Cerebellar nuclear complex (tissue), 1 donor: ENCODE measurements at regions not wholly inside any gene's neighbourhood (a gene's known extent, or its start where the extent isn't known, plus 50 kb on each side); places are given as distances from the start of the nearest gene placed in this dataset.
"Not testable (repeated sequence)": the region's sequence is repeated elsewhere in the genome, so short reads cannot be mapped to it uniquely, and the experiment has no call there.

ENCODE experiments used
- DNase-seq, 2 experiments: peaks; one replicate each; lab custom pipeline; 2025; lab: John Stamatoyannopoulos, UW

DNA sequence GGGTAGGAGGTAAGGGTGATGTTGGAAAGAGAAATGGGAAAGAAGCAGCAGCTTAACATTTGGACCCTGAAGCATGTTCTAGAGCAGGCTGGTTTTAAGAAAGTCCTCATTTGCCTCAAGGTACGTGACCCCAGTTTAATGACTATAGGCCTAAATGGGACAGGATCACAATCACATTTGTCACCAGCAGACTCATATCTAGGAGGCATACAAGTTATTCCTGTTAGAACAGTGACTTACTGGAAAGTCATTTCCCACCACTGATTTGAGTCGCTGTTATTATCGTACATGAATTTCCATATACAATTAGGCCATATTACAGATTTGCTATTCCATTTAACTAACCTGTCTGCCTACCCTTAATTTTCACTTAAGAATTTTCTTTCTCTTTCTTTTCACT, 326.1 kb downstream of the DAD1 start:
- DNase-seq, result no peak

GRCh38 chr14:22255017-22255950, 333.7 kb downstream of the DAD1 start:
- no peak for DNase-seq

GRCh38 chr14:22252686-22253085, 336.3 kb downstream of the DAD1 start:
- DNase-seq, result no peak

- no peak for DNase-seq
Observed at GRCh38 chr14:22251090-22251489, 337.9 kb downstream of the DAD1 start.

DNA sequence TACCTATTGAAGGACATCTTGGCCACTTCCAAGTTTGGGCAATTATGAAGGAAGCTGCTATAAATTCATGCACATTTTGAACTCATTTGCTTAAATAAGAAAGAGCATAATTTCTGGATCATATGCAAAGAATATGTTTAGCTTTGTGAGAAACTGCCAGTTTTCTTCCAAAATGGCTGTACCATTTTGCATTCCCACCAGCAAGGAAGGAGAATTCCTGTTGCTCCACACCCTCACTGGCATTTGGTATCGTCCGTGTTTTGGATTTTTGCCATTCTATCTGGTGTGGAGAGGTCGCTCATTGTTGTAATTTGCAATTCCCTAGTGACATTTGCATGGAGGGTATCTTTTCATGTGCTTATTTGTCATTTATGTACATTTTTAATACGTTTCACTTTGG, 339.3 kb downstream of the DAD1 start:
- DNase-seq, result no peak

- no peak for DNase-seq
Observed at GRCh38 chr14:22243971-22244581, 344.9 kb downstream of the DAD1 start.

GRCh38 chr14:22238320-22238719, 350.7 kb downstream of the DAD1 start:
- DNase-seq, result not testable (repeated sequence)

GRCh38 chr14:22233377-22233776, 355.6 kb downstream of the DAD1 start:
- no peak for DNase-seq

DNA sequence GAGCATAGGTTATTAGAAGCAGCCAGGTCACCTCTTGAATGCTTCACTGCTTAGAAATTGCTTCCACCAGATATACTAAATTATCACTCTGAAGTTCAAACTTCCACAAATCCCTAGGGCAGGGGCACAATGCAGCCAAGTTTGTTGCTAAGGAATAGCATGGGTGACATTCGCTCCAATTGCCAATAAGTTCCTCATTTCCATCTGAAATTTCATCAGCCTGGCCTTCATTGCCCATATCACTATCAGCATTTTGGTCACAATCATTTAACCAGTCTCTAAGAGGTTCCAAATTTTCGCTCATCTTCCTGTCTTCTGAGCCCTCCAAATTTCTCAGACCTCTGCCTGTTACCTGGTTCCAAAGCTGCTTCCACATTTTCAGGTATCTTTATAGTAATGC, 356.1 kb downstream of the DAD1 start:
- no peak for DNase-seq

DNA sequence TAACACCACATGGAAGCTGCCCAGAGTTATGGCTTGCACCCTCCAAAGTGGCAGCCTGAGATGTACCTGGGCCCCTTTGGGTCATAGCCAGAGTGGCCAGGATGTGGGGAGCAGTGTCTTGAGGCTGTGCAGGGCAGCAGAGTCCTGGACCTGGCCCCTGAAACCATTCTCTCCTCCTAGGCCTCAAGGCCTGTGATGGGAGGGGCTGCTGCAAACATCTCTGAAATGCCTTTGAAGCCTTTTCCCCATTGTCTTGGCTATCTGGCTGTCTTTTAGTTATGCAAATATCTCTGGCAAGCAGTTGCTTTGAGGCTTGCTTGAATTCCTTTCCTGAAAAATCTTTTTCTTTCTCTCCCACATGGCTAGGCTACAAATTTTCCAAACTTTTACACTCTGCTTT, 356.5 kb downstream of the DAD1 start:
- DNase-seq, result no peak

DNA sequence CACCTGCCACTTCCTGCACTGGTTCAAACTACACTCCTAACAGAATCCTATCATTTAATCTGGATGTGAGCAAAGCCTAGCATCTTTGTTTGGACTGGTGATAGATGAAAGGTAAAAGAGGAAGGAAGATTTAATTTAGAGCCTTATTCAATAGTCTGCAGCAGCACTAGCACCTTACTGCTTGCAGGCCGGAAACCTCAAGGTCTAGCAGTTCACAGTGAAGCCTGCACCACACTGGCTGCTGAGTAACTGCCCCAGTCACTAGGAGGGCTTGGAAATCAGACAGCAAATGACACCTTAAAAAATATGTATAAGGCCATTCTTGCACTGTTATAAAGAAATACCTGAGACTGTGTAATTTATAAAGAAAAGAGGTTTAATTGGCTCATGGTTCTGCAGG, 358.0 kb downstream of the DAD1 start:
- DNase-seq, result no peak

DNA sequence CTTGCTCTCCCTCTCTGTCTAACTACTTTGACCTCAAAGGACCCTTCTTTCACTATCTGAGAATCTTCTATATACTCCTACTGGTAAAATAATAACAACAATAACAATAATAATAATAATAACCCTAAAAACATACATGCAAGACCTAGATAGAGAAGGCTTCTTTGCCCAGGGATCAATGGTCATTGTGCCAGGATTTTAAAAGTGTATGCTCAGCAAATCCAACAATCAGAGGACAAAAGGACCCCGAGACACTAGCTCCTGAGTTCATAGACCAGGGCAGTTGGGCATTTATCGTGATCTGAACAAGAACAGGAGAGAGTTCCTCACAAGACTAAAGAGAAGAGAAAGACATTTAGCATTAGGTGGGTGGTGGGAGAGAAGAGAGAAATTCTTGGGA, 358.5 kb downstream of the DAD1 start:
- DNase-seq, result no peak

GRCh38 chr14:22227084-22227483, 361.9 kb downstream of the DAD1 start:
- DNase-seq, result no peak

DNA sequence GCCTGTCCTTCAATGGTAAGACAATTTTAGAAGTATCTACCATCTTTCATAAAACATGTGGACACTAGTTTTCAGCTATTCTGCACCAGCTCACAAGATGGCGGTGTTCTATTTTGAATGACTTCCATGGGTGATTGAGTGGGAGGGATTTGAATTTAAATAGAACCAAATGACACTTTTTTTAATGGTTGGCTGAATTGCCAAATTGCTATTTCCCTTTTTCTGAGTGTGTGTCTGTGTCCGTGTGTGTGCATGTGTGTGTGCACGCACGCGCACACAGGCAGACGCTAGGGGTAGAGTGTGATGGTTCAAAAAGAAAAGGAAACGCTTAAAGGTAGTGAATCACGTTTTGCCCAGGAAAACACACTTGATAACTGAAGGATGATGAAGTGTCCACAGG, 362.6 kb downstream of the DAD1 start:
- DNase-seq, result no peak

GRCh38 chr14:22225516-22226140, 363.4 kb downstream of the DAD1 start:
- DNase-seq, result no peak

DNA sequence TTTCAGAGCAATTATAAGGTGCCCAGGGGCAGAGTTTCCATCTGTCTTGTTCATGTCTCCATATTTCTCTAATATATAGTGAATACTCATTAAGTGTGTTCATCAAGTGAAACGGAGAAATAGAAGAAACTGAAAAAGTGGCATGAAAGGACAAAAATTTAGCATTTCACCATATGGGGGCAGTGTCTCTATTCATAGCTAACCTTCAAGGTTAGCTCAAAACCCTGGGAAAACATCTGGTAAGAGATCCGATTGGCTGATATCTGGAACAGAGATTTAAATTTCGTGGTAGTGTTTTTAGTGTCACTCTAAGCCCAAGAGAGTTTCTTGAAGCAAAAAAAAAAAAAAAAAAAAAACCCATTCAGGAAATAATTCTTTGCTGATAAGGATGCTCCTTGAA, 367.5 kb downstream of the DAD1 start:
- DNase-seq, result no peak

DNA sequence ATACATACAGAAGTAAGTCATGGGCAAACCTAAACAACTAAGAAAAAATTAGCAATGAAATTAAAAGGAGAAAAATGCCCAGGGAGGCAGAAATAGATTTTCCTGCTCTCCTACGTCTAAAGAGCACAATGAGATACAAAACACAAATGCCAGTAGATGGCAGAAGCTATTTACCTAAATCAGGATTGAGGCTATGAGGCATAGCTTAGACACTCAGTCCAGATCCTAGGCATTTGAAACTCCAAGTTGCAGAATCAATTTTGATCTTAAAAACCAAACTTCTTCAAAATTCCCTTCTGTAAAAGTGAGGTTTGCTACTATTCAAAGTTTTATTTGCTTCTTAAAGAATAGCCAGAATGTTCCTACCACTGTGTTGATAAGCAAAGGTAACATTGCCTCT, 368.6 kb downstream of the DAD1 start:
- DNase-seq, result no peak

DNA sequence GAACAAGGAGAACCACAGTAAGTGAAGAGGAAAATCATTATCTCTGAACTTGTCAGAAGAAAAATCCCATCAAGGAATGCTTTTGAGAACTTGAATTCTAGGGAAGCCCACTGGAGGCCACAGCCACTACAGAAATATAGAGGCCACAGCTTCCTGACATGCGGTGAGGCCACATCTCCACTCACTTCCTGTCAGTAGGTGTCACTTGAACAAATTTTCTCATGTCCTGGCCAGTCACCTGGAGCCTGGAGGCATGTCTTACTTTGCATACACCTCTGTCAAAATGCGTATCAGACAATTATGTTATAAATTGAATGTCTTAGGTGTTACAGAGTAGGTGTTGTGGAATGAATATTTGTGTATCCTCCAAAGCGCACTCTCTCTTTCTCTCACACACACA, 370.3 kb downstream of the DAD1 start:
- DNase-seq, result no peak

DNA sequence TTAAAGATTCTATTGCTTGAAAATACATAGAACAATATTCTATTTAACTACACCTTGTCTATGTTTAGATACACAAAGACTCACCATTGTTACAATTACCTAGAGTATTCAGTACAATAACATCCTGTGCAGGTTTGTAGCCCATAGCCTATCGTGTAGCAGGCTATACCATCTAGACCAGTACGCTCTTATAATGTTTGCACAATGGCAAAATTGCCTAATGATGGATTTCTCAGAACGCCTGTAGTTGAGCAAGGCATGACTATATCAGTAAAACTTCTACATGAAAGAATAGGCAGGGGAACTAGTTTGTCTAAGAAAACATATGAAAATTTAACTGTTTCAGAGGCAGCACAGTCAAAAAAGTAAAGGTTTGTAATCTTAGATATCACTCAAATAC, 375.9 kb downstream of the DAD1 start:
- no peak for DNase-seq

DNA sequence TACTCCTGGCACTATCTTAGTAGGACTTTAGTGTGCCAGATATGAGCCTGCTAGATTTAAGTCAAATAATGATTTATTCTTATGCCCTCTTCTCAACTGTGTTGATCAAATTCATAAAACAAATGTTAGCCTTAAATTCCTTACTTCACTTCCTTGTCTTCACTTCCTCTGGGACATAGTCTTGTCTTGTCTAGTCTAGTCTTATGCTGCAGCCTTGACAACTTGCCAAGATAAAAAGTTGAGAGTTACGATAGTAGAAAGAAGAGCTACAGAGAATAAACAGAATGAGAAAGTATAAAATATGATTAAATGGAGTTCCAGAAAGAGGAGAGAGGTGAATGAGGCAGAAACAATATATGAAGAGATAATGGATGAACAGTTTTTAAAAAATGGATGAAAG, 378.1 kb downstream of the DAD1 start:
- DNase-seq, result no peak

- no peak for DNase-seq
Observed at GRCh38 chr14:22210026-22210425, 379.0 kb downstream of the DAD1 start.

- no peak for DNase-seq
Observed at GRCh38 chr14:22203036-22203435, 386.0 kb downstream of the DAD1 start.

DNA sequence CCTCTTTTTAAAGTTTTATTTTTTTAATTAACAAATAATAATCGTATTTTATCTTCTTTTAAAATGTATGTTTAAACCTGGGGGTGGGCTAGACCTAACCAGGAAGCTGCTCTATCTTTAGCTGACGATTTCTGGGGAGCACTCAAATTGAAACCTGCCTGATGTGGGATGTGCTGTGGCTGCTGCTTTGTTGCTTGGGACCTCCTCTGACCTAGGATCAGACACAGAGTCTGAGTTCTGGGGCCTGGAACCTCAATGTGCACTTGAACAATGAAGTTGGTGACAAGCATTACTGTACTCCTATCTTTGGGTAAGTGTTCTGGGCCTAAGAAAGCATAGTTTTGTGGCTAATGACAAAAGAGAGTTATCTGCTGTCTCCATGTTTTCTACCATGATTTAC, 386.7 kb downstream of the DAD1 start:
- DNase-seq, result no peak
